Non-pigmented ciliary epithelial cell (primary cell): ENCODE measurements at regions not wholly inside any gene's neighbourhood (a gene's known extent, or its start where the extent isn't known, plus 50 kb on each side); places are given as distances from the start of the nearest gene placed in this dataset.

Experiments used
- DNase-seq: peaks from one replicate; pipeline ENCODE4 v3.0.0-alpha.2; 2010; ENCODE audit warnings: low read depth

GRCh38 chr12:91922139-91922538 is 223.5 kb downstream of the BTG1 start:
- no peak for DNase-seq

DNA sequence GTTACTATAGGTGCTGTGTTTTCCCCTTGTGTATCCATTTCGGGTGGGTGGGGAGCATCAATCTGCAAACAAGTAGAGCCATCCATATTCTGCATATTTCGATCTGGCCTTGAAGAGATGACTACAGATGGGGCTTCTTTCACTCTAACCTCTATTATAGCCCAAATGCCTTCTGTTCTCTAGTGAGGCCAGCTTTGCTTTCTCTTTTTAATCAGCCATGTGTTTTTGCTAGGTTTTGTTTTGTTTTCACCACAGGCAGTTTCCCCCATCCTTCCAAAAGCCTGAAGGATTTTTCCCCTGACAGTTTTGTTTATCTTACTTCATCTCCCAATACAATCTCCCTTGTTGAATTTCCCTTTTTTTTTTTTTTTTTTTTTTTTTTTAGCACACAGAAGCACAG is 224.1 kb downstream of the BTG1 start:
- DNase-seq = no peak

- DNase-seq = no peak
These were observed 224.9 kb downstream of the BTG1 start for GRCh38 chr12:91920741-91921140.

DNA sequence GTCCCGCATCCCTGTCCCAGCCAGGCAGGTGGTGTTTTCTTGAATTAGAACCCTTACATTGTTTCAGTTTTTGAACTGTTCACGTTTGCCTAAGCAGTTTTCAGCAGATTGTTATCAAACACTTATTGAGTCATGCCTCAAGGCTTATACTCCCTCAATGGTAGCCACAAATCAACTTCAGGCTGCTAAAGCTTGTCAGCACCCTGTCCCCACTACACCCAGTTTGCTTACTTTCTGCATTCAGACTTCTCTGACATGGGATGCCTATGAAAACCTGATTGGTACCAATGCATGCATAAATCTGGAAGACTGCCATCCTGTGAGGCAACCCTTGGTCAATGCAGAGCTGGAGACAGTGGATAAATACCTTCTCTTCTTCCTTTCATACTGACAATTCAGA is 225.4 kb downstream of the BTG1 start:
- no peak for DNase-seq

GRCh38 chr12:91918431-91918830 is 227.2 kb downstream of the BTG1 start:
- DNase-seq = no peak

GRCh38 chr12:91914701-91915100 is 230.9 kb downstream of the BTG1 start:
- DNase-seq = no peak

DNA sequence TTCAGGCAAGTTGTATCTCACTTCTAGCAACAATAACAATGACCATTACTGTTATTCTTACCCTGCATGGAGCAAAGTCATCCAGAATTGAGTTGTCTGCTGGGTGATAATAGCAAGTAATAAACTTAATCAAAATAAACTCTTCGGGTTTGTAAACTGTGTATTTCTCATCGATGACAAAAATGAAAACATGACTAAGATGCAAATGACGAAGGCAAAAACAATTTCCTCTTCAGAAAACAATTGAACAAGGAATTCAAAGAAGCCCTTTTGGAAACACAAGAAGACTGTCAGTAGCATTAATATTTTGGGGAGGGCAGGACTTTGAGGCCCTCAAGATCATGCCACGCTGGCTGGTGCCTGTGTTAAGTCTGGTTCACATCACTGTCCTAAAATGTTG is 232.0 kb downstream of the BTG1 start:
- DNase-seq = no peak

DNA sequence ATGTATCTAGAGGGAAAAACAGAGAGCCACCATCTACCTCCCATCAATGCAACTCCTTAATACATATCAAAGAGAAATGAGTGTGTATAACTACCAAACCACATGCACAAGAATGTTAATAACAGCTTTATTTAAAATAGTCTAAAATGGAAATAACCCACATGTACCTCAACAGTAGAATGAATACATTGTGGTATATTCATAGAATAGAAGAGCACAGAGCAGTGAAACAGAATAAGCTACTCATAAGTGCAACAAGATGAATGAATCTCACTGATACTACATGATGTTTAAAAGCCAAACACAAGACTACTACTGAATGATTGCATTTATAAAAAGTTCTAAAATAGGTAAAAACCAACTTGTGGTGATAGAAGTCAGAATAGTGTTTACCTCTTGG is 232.5 kb downstream of the BTG1 start:
- DNase-seq = no peak

- no peak for DNase-seq
These were observed 233.5 kb downstream of the BTG1 start for GRCh38 chr12:91912178-91912577.

DNA sequence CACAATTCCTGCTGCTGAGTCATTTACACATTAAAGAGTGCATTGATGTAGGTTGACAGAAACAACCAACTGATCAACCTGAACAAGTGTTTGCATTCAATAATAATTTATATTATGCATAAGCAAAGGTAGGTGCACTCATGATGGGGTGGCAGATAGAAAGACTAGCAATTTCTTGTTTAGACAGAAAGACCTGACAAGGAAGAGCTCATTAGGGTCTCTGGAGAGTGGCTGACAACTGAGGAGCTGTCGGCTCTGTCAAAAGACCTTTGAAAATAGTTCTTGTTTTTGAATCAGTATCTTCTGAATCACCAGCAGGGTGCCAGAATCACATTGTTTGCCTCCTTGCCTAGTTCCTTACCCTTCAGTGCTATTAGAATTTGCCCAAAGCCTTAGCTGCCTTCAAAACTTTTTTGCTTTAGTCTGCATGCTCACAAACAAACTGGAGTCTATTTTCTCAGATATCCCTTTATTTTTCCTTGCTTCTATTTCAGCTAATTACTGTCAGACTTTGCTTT is 234.7 kb downstream of the BTG1 start:
- no peak for DNase-seq

GRCh38 chr12:91902860-91903683 is 242.6 kb downstream of the BTG1 start:
- DNase-seq = no peak

GRCh38 chr12:91901381-91902074 is 244.1 kb downstream of the BTG1 start:
- no peak for DNase-seq

DNA sequence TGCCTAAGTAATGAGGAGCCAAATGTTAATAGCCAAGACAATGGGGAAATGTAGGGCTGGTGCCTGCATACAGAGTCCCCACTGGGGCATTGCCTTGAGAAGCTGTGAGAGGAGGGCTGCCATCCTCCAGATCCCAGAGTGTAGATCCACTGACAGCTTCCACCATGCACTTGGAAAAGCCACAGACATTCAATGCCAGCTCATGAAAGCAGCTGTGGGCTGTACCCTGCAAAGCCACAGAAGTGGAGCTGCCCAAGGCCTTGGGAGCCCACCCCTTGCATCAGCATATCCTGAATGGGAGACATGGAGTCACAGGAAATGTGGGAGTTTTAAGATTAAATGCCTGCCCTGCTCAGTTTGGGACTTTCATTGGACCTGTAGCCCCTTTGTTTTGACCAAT is 244.7 kb downstream of the BTG1 start:
- DNase-seq = no peak

DNA sequence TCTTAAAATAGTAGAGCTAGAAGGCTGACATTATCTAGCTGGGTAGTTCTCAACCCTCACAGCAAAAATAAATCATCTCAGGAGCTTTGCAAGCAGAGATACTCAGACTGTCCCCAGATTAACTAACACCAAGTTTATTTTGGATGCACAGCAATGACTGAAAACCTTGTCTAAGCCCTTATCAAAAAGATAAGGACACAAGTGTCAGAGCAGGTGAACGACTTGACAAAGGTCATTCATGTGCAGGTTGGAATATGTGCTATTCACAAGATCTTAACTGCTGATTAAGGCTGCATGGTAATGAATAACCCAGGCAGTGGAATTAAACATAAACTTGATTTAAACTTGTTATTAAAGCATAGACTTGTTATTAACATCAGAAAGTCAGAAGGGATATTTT is 246.6 kb downstream of the BTG1 start:
- DNase-seq = no peak

DNA sequence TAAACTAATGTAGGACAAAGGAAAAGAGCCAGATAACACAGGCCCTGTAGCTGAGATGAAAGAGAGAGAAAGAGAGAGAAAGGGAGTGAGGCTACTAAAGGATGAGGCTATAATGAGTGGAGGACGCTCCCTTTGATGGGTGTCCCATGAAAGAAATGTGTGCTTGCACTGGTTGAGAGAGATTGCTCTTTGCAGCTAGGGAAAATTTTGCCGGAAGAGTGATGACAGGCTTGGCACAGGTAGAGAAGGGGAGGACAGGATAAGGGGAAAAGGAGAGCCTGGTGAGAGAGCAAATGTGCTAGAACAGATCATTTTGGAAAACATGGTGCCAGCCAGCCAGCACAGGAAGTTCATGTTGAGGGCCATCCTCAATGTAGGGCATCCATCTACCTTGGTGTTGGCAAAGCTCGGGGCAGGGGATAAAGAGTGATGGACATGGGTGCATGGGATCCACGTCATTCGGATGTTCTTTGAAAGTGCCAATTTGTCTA is 248.6 kb downstream of the BTG1 start:
- DNase-seq = no peak

DNA sequence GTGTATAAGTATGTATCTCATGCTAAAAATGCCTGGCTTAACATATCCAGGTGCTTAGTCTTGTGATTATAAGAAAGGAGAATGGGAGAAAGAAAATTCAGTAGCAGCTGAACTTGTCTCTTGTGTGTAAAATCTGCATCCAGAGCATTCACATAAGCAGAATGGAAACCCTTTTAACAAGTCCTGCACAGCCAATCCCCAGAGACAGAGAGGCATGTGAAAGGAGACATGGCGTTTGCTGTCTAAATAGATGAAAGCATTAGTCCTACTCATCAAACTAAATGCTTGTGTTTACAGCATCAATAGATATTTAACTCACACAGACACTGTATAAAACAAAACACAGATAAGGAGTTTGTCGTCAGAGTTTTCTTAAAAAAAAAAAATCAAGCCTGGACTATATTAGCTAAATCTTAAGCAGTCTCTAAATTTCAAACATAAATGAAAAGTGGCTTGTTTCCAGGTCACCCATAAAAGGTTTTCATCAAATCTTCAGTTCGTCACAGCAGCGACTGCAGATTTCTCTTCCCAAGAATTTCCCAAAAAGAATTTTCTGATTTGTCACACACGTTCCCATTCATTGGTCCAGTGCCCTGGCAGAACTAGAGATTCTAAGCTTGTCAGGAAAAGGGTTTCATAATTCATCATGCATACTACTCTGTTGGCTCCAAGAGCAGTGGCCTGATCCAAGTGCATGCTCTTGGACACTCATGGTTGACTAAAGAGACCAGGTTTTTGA is 249.2 kb downstream of the BTG1 start:
- no peak for DNase-seq

DNA sequence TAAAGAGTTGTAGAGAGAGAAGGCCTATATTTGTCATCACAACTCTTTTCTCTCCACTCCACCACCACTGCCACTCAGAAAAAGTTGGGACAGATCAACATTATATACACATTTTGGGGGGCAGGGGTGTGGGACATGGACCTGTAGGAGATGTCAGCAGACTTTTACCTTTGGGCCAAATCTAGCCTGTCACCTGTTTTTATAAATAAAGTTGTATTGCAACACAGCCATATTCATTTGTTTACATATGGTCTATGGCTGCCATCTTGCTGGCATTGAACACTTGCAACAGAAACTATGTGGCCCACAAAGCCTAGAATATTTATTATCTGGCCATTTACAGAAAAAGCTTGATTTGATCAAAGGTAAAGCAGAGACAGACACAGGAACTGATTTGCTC is 250.7 kb downstream of the BTG1 start:
- no peak for DNase-seq

DNA sequence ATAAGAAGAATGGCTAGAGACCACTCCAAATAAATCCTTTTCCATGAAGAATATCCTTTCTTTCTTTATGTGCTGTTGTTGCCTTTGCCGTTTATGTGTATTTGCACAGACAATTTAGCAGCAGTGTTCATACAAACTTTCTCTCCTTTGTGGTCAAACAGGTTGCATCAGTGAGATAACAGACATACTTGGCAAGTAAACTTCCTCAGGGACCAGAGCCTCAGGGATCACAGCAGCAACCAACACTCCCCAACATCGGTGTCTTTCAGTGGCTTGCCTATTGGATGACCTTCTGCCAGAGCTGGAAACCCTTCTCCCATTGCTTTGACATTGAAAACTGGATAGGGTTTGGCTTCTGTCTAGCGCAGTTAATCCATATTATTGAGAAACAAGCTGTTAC is 252.2 kb downstream of the BTG1 start:
- DNase-seq = no peak

DNA sequence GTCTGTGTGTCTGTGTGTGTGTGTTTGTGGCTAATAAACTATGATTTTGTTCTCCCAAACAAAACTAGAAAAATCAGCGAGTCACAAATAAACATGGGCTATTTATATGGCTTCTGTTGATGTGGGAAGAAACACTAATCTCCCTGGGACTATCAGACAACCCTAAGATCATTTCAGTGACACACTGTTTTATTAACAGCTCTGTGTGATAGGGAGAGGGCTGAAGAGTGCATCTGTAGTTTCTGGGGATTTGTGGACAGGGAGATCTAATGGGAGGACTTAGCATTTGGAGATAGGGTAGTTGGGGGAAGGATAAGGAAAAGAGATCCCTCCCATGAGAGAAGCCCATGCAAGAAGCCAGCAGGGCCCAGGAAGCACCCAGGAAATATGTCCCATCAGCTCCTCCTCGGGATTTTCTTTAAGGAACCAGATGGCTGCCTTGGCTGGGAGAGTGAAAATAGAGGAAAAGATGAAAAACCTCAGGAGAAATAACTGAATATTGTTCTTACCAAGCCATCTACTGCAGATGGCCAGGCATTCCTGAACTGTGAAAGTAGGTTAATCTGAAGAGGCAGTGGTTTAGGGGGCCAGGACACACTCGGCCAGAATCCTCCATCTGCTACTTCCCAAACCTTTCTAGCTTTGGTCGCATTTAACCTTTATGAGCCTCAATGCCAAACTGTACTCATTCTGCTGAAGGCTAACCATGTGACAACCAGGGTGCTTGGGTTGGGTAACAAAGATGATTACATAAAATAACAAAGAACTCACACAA is 253.4 kb downstream of the BTG1 start:
- DNase-seq = no peak

DNA sequence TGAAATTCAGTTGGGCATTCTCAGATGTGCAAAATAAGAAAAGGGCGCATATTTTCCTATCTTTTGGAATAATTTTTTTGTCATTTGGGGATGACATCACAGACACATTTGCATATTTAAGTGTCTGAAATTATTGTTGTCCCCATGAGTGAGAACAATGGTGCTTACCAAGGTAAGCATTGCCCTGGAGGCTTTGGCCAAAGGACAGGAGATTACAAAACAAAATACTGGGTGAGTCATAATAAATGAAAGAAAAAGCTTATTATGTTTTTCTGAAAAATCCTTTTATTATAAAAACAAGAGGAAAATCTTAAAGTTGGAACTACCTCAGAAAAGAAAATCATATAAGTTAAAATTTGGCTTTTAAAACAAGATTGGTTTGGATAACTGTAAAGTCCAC is 254.9 kb downstream of the BTG1 start:
- DNase-seq = no peak

DNA sequence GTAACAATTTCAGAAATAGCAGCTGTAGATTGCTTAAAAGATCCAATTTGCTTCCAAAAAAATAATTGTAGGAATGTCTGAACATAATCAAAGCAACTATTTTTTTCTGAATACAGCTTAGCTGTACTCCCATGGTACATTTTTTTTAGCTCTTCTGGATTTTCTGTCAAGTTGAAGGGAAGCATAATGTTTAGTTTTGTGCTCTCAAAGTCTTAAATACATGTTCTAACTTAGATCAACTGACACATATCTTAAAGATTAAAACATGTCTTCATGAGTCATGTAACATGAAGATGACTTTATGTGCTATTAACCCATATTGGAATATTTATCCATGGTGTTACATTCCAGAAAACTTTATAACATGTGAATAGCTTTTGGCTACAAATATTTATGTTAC is 255.7 kb downstream of the BTG1 start:
- DNase-seq = no peak

GRCh38 chr12:91889059-91889458 is 256.6 kb downstream of the BTG1 start:
- DNase-seq = no peak
